HG03432 (cell line): ENCODE measurements at regions not wholly inside any gene's neighbourhood (a gene's known extent, or its start where the extent isn't known, plus 50 kb on each side); places are given as distances from the start of the nearest gene placed in this dataset.

Experiments used
- ATAC-seq: cut with Tn5 transposase; IDR thresholded peaks from one replicate; pipeline ENCODE4 v1.9.1; 2021; ENCODE audit warnings: mild to moderate bottlenecking, moderate library complexity; ENCODE audit not compliant: unreplicated experiment

- ATAC-seq: no peak
Measured at GRCh38 chr7:52897713-52898112, 137.7 kb upstream of the POM121L12 start.

GRCh38 chr7:52897288-52897687 lies 138.1 kb upstream of the POM121L12 start:
- no peak for ATAC-seq

GRCh38 chr7:52877240-52877639 lies 158.2 kb upstream of the POM121L12 start:
- no peak for ATAC-seq

- ATAC-seq: no peak
Measured at GRCh38 chr7:52876402-52876801, 159.0 kb upstream of the POM121L12 start.

- ATAC-seq: no peak
Measured at GRCh38 chr7:52863652-52864051, 171.8 kb upstream of the POM121L12 start.

- ATAC-seq: no peak
Measured at GRCh38 chr7:52862321-52862720, 173.1 kb upstream of the POM121L12 start.

GRCh38 chr7:52857367-52857766 lies 178.1 kb upstream of the POM121L12 start:
- no peak for ATAC-seq

GRCh38 chr7:52854681-52855080 lies 180.8 kb upstream of the POM121L12 start:
- no peak for ATAC-seq

- no peak for ATAC-seq
Measured at GRCh38 chr7:52851547-52851946, 183.9 kb upstream of the POM121L12 start.

GRCh38 chr7:52843436-52843835 lies 192.0 kb upstream of the POM121L12 start:
- no peak for ATAC-seq

- ATAC-seq: no peak
Measured at GRCh38 chr7:52842202-52842900, 193.1 kb upstream of the POM121L12 start.

- no peak for ATAC-seq
Measured at GRCh38 chr7:52838981-52839411, 196.4 kb upstream of the POM121L12 start.

GRCh38 chr7:52831321-52831720 lies 204.1 kb upstream of the POM121L12 start:
- no peak for ATAC-seq

- ATAC-seq: no peak
Measured at GRCh38 chr7:52830801-52831200, 204.6 kb upstream of the POM121L12 start.

- no peak for ATAC-seq
Measured at GRCh38 chr7:52826515-52827265, 208.7 kb upstream of the POM121L12 start.

- ATAC-seq: no peak
Measured at GRCh38 chr7:52825611-52826010, 209.8 kb upstream of the POM121L12 start.

GRCh38 chr7:52811537-52811936 lies 223.9 kb upstream of the POM121L12 start:
- no peak for ATAC-seq

GRCh38 chr7:52799817-52800216 lies 235.6 kb upstream of the POM121L12 start:
- ATAC-seq: no peak

GRCh38 chr7:52797801-52798200 lies 237.6 kb upstream of the POM121L12 start:
- ATAC-seq: no peak

- no peak for ATAC-seq
Measured at GRCh38 chr7:52794621-52795020, 240.8 kb upstream of the POM121L12 start.

- ATAC-seq: no peak
Measured at GRCh38 chr7:52791176-52791700, 244.2 kb upstream of the POM121L12 start.

- no peak for ATAC-seq
Measured at GRCh38 chr7:52786174-52786573, 249.3 kb upstream of the POM121L12 start.
